Heart right ventricle (tissue), 16 donors: ENCODE measurements at regions not wholly inside any gene's neighbourhood (a gene's known extent, or its start where the extent isn't known, plus 50 kb on each side); places are given as distances from the start of the nearest gene placed in this dataset.

Experiments
- ATAC-seq, 8 donors: fragments of 200-7000 bp; cut with Tn5 transposase; one replicate each; pipeline ENCODE4 v1.9.1; 2020; ENCODE audit warnings: mild to moderate bottlenecking in 8 of 8, moderate library complexity in 8 of 8, moderate number of reproducible peaks in 1 of 8
- DNase-seq, 2 donors: peaks; one replicate each; pipeline ENCODE4 v3.0.0-alpha.2; 2020
- H3K27ac ChIP-seq, 10 donors: fragments of 200-600 bp; sonication (generic) in 2 of 10; one replicate each; pipeline versions ENCODE4 v1.5.0 to v1.8.0; 2020 to 2022; ENCODE audit warnings: mild to moderate bottlenecking in 3 of 10
- H3K27me3 ChIP-seq, 7 donors: fragments of 200-600 bp; one replicate each; pipeline ENCODE4 v1.8.0; 2021 to 2022; ENCODE audit warnings: mild to moderate bottlenecking in 2 of 7
- H3K36me3 ChIP-seq, 9 donors: fragments of 200-600 bp; sonication (generic) in 1 of 9; one replicate each; pipeline versions ENCODE4 v1.5.0 to v1.8.0; 2020 to 2022; ENCODE audit warnings: mild to moderate bottlenecking in 2 of 9
- H3K4me1 ChIP-seq, 9 donors: fragments of 200-600 bp; sonication (generic) in 1 of 9; one replicate each; pipeline versions ENCODE4 v1.5.0 to v1.8.0; 2020 to 2022; ENCODE audit warnings: mild to moderate bottlenecking in 4 of 9
- H3K4me3 ChIP-seq, 10 donors: fragments of 200-600 bp; sonication (generic) in 2 of 10; one replicate each; pipeline versions ENCODE4 v1.5.0 to v1.8.0; 2020 to 2022; ENCODE audit warnings: mild to moderate bottlenecking in 7 of 10, moderate library complexity in 2 of 10
- H3K9me3 ChIP-seq, 11 donors: fragments of 200-600 bp in 10 of 11; sonication (generic) in 2 of 11; one replicate each; pipeline versions ENCODE4 v1.5.0 to v1.8.0; 2013 to 2022; ENCODE audit warnings: mild to moderate bottlenecking in 2 of 11, control low read depth in 1 of 11, moderate library complexity in 1 of 11
- WGBS, 2 donors: extraction: QIAGEN DNeasy Blood & Tissue Kit; methylation state at CpG; one replicate each; pipeline ENCODE4 v1.1.7; 2013; ENCODE audit warnings: inconsistent platforms in 1 of 2; 5-methylcytosine and 5-hydroxymethylcytosine counted together
- intact Hi-C, 10 donors: fragments of 100-400 bp; cut with DNase I; formaldehyde crosslinking; loops; one replicate each; pipeline versions ENCODE4 v1.11.1 to v1.14.2; 2022
- TF ChIP-seq, protein P1 (sequence below), 9 donors: fragments of 200-600 bp; sonication (generic) in 2 of 9; IDR thresholded peaks; one replicate each; pipeline versions ENCODE4 v1.5.0 to v1.8.0; 2021 to 2022; ENCODE audit warnings: antibody characterized with exemption in 9 of 9, mild to moderate bottlenecking in 5 of 9, moderate library complexity in 1 of 9
- donor health status: Arrhythmogenic right ventricular cardiomyopathy.
- donor health status: ischemic (EF 13 %, LVEDD 7.1; RV severe dilation, severe dysfunction).
- donor health status: healthy with polysubstance abuse.
- donor health status: DM: no; HTN: yes; CAD: no.
- donor health status: DM: no; HTN: no; CAD: no.
- donor health status: ischemic (EF 25% LVEDD 6.9; RV normal size, moderate dysfunction).
- donor health status: ischemic (EF 25% LVEDD 5.7; RV mildly dilated, moderate dysfunction).
- donor health status: healthy.
- donor health status: DM: yes; HTN: yes; CAD: no.
- donor health status: Ischemic cardiomyopathy.
- donor health status: ischemic (EF 35%, LVEDD 5.7; RV mildly dilated, moderate dysfunction).
- donor health status: nonischemic (EF 11% LVEDD 7.7; RV severe dilation, severe dysfunction).
- donor health status: DM: yes; HTN: yes; CAD: no.
- donor health status: PGD.
- donor health status: ischemic (EF 29% LVEDD 5.4; RV normal size, mild dysfunction).
- donor health status: nonischemic (EF 23%, LVEDD 6.1; RV moderate dilation, normal function).

DNA sequence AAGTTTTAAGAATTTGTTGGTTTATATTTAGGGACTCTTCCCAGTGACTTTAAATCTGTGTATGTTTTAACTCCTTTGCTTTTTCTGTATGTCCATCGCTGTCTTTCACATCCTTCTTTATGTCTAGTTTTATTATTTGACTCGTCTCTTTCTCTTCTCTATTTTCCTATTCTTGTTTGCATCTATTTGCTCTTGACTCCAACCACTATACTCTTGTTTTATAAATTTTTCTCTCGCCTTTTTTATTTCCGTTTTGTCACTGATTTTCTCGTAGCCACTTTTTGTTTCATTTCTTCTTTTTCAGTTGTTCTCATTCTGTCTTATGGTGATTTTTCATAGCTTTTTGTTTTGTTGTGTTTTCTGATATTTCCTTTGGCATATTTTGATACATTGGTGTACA, 170.5 kb upstream of the NETO1 start:
- H3K9me3 ChIP-seq = no peaks in the 10 kb centered on the region
- no peak overlapping the region for H3K4me3 ChIP-seq
- TF ChIP-seq, protein P1, sequence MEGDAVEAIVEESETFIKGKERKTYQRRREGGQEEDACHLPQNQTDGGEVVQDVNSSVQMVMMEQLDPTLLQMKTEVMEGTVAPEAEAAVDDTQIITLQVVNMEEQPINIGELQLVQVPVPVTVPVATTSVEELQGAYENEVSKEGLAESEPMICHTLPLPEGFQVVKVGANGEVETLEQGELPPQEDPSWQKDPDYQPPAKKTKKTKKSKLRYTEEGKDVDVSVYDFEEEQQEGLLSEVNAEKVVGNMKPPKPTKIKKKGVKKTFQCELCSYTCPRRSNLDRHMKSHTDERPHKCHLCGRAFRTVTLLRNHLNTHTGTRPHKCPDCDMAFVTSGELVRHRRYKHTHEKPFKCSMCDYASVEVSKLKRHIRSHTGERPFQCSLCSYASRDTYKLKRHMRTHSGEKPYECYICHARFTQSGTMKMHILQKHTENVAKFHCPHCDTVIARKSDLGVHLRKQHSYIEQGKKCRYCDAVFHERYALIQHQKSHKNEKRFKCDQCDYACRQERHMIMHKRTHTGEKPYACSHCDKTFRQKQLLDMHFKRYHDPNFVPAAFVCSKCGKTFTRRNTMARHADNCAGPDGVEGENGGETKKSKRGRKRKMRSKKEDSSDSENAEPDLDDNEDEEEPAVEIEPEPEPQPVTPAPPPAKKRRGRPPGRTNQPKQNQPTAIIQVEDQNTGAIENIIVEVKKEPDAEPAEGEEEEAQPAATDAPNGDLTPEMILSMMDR (IDR thresholded peaks at IDR 0.05) = no peak
- 83 to 85% methylated on average over 5 of the region's 5 CpGs for WGBS, 2 donors
- no peaks in the 10 kb centered on the region for H3K36me3 ChIP-seq
- intact Hi-C loops = no loop called here
- H3K4me1 ChIP-seq = peaks cover 0 to 6% (median 0%) of the 10 kb centered on the region in 9 donors
- H3K27me3 ChIP-seq = no peaks in the 10 kb centered on the region
- H3K27ac ChIP-seq = no peak overlapping the region
- ATAC-seq (no peak), DNase-seq (no peak)

DNA sequence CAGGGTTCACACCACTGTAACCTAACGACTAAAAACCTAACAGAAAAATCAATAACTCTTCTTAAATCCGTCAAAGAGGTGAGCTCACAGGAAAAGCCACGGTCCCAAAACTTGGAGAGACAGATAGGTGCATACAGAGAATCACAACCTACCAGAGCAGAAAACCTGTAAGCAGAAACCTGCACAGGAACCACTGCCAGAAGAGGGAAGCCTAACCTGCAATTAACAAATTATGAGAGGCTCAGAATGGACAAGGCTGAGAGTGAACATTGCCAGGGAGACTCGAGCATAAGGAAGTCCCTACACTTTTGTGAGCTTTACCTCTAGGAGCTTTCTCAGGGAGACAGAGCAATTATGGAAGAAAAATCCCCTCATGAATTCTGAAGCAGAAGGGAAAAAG, 156.2 kb upstream of the NETO1 start:
- H3K9me3 ChIP-seq = peaks cover 0 to 30% (median 0%) of the 10 kb centered on the region in 11 donors
- H3K36me3 ChIP-seq = no peaks in the 10 kb centered on the region

DNA sequence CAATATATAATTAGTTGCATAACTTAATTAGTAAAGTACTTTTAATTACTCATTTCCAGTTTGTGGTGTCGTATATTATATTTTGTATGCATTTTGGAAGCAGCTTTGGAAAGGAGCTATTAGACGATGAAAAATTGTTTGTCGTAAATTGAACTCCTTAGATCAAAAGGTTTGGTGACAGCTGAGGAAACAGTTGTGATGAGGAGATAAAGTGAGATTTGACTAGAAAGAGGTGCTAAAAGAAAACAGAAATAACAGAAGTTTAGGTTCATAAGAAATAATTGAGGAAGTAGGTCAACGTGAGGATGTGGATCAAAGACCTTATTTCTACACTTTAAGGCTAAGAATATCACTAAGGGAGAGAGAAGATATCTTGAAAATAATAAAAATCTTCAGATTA, 141.9 kb upstream of the NETO1 start:
- Histone ChIP-seq H3K4me1 (no peaks in the 10 kb centered on the region), H3K27ac (no peak overlapping the region), H3K36me3 (no peaks in the 10 kb centered on the region), H3K4me3 (no peak overlapping the region), H3K27me3 (no peaks in the 10 kb centered on the region), H3K9me3 (peaks cover 0 to 20% (median 0%) of the 10 kb centered on the region in 11 donors)
- DNase-seq (no peak), ATAC-seq (no peak)
- intact Hi-C loops = no loop called here
- 53 to 58% methylated on average over 4 of the region's 4 CpGs for WGBS, 2 donors
- TF ChIP-seq, protein P1 (IDR thresholded peaks at IDR 0.05) = no peak

More for the DNA sequence above, 156.2 kb upstream of the NETO1 start:
- WGBS, 2 donors = 57 to 58% methylated on average over 4 of the region's 4 CpGs
- TF ChIP-seq, protein P1 (IDR thresholded peaks at IDR 0.05) = no peak
- ATAC-seq = no peak
- Histone ChIP-seq H3K27ac (no peak overlapping the region), H3K27me3 (no peaks in the 10 kb centered on the region), H3K4me3 (no peak overlapping the region), H3K4me1 (no peaks in the 10 kb centered on the region)
- DNase-seq = no peak
- intact Hi-C loops = no loop called here

DNA sequence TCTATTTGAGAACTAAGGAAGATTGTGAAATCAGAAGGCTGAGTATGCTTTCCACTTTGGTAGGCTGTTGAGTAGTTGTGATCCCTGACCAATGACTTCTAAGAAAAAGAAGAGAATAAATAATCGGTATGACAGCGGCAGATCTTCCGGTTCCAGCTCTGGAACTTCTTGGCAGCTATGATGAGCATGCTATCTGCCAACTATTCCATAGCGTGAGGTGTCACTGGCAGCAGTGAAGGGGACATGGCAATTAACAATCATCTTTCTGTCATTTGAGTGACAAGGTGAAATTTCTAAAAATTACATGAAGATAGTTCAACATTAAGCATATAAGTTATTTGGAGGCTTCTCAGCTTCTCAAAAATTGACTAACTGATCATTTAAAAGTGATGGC, 140.1 kb upstream of the NETO1 start:
- H3K36me3 ChIP-seq = no peaks in the 10 kb centered on the region
- intact Hi-C loops = no loop called here
- no peak for ATAC-seq
- no peaks in the 10 kb centered on the region for H3K27me3 ChIP-seq
- 81 to 91% methylated on average over 4 of the region's 4 CpGs for WGBS, 2 donors
- no peak overlapping the region for H3K27ac ChIP-seq
- H3K4me3 ChIP-seq = no peak overlapping the region
- H3K4me1 ChIP-seq = no peaks in the 10 kb centered on the region
- peaks cover 0 to 14% (median 0%) of the 10 kb centered on the region in 11 donors for H3K9me3 ChIP-seq
- TF ChIP-seq, protein P1 (IDR thresholded peaks at IDR 0.05) = no peak
- DNase-seq = no peak
